ENCODE measurements at regions not wholly inside any gene's neighbourhood (a gene's known extent, or its start where the extent isn't known, plus 50 kb on each side); places are given as distances from the start of the nearest gene placed in this dataset.

DNA sequence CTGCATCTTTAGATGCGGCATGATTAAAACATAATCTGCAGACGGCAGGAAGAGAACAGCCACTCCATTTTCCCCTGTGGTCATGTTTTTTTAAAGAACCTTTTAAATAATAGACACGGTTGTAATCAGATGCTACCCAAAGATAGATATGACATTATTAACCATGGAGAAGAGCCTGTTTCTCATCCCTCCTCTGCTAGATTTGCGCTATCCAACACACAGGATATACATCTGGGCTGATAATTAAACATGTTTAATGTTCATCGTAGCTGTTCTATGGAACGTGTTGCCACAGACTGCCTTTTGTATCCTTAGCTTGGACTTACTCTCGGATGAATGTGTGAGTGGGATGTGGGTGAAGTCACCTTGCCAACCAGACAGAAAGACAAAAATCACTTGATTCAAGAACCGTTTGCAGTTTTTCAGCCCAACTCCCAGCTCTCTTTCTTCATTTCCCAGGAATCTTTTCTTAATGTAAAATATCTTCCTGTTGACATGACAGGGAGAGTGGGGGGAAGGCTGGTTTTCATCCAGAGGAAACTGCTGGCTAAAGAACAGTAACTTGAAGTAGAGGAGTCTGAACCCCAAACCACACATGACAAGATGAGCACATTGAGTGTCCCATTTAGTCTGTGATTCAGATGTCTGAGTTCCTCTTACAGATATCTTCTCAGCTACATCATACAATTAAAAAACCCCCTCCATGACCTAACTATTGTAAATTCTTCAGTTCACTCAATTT is 118.6 kb upstream of the PRICKLE2 start:
- WGBS, 2 donors = 76 to 78% methylated on average over 8 of the region's 8 CpGs
- H3K4me3 ChIP-seq (ENCODE audit: low read depth, poor library complexity, severe bottlenecking) = no peak overlapping the region
- TF ChIP-seq, protein P1, sequence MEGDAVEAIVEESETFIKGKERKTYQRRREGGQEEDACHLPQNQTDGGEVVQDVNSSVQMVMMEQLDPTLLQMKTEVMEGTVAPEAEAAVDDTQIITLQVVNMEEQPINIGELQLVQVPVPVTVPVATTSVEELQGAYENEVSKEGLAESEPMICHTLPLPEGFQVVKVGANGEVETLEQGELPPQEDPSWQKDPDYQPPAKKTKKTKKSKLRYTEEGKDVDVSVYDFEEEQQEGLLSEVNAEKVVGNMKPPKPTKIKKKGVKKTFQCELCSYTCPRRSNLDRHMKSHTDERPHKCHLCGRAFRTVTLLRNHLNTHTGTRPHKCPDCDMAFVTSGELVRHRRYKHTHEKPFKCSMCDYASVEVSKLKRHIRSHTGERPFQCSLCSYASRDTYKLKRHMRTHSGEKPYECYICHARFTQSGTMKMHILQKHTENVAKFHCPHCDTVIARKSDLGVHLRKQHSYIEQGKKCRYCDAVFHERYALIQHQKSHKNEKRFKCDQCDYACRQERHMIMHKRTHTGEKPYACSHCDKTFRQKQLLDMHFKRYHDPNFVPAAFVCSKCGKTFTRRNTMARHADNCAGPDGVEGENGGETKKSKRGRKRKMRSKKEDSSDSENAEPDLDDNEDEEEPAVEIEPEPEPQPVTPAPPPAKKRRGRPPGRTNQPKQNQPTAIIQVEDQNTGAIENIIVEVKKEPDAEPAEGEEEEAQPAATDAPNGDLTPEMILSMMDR (IDR thresholded peaks at IDR 0.05) = no peak
- TF ChIP-seq POLR2A (IDR thresholded peaks at IDR 0.05) = no peak
- DNase-seq (ENCODE audit: low spot score in 2 of 2) = no peak
- intact Hi-C loops (cut with DNase I; ENCODE audit: low total_unique reads) = no loop called here

GRCh38 chr3:64342940-64343688 is 117.8 kb upstream of the PRICKLE2 start:
- intact Hi-C loops (cut with DNase I; ENCODE audit: low total_unique reads) = no loop called here
- TF ChIP-seq POLR2A (IDR thresholded peaks at IDR 0.05) = no peak
- TF ChIP-seq, protein P1 (IDR thresholded peaks at IDR 0.05) = no peak
- H3K4me3 ChIP-seq (ENCODE audit: low read depth, poor library complexity, severe bottlenecking) = no peak overlapping the region
- 74 to 80% methylated on average over 6 of the region's 6 CpGs for WGBS, 2 donors
- no peak for DNase-seq (ENCODE audit: low spot score in 2 of 2)

- 82 to 91% methylated on average over 1 of the region's 1 CpG for WGBS, 2 donors
- no peak for DNase-seq (ENCODE audit: low spot score in 2 of 2)
- no peak for TF ChIP-seq POLR2A (IDR thresholded peaks at IDR 0.05)
- TF ChIP-seq, protein P1 (IDR thresholded peaks at IDR 0.05) = no peak
- no peak overlapping the region for H3K4me3 ChIP-seq (ENCODE audit: low read depth, poor library complexity, severe bottlenecking)
- intact Hi-C loops (cut with DNase I; ENCODE audit: low total_unique reads) = no loop called here
Observed at GRCh38 chr3:64341296-64341695, 116.0 kb upstream of the PRICKLE2 start.

GRCh38 chr3:64340641-64341101 is 115.4 kb upstream of the PRICKLE2 start:
- DNase-seq (ENCODE audit: low spot score in 2 of 2) = no peak
- WGBS, 2 donors = 73 to 81% methylated on average over 11 of the region's 11 CpGs
- intact Hi-C loops (cut with DNase I; ENCODE audit: low total_unique reads) = no loop called here
- TF ChIP-seq, protein P1 (IDR thresholded peaks at IDR 0.05) = no peak
- no peak for TF ChIP-seq POLR2A (IDR thresholded peaks at IDR 0.05)
- no peak overlapping the region for H3K4me3 ChIP-seq (ENCODE audit: low read depth, poor library complexity, severe bottlenecking)

GRCh38 chr3:64336488-64336887 is 111.2 kb upstream of the PRICKLE2 start:
- intact Hi-C loops (cut with DNase I; ENCODE audit: low total_unique reads) = no loop called here
- DNase-seq (ENCODE audit: low spot score in 2 of 2) = no peak
- TF ChIP-seq, protein P1 (IDR thresholded peaks at IDR 0.05) = no peak
- no peak for TF ChIP-seq POLR2A (IDR thresholded peaks at IDR 0.05)
- H3K4me3 ChIP-seq (ENCODE audit: low read depth, poor library complexity, severe bottlenecking) = no peak overlapping the region
- 83 to 84% methylated on average over 3 of the region's 3 CpGs for WGBS, 2 donors
